ENCODE measurements at regions not wholly inside any gene's neighbourhood (a gene's known extent, or its start where the extent isn't known, plus 50 kb on each side); places are given as distances from the start of the nearest gene placed in this dataset.

DNA sequence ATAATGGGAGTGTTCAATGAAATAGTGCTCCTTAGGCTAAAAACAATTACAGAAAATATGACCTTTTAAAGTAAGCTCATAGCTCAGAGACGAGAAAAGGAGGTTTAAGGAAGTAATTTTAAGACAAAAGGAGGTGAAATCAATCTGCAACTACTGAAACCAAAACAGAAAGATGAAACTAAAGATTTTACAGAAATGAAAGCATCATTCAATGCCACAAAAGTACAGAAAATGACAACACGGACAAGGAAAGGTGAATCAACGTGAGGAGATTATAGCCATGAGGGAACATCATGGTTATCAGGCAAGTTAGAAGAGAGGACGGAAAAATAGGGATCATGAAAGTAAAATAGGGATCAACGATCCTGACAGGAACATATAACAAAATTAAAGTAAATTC lies 745.2 kb downstream of the PCDH17 start:
- TF ChIP-seq CTCF (IDR thresholded peaks at IDR 0.05) (no peak), GABPA (IDR thresholded peaks at IDR 0.05; ENCODE audit: low read depth) (no peak), REST (IDR thresholded peaks at IDR 0.05; ENCODE audit: low read depth, low read length) (no peak), FOXM1 (IDR thresholded peaks at IDR 0.05; ENCODE audit: low read depth) (no peak), GATA2 (CRISPR knock-in tag; IDR thresholded peaks at IDR 0.05) (no peak), USF1 (IDR thresholded peaks at IDR 0.05; ENCODE audit: borderline replicate concordance, low read depth) (no peak), MEF2A (IDR thresholded peaks at IDR 0.05; ENCODE audit: borderline replicate concordance, low read depth) (no peak), EP300 (IDR thresholded peaks at IDR 0.05; ENCODE audit: borderline replicate concordance in 1 of 2, low read depth in 1 of 2, low read length in 1 of 2) (no peak), MXI1 (IDR thresholded peaks at IDR 0.05; ENCODE audit: low read depth, low read length) (no peak), POLR2AphosphoS5 (IDR thresholded peaks at IDR 0.05; ENCODE audit: low read depth, low read length) (no peak), YY1 (IDR thresholded peaks at IDR 0.05; ENCODE audit: low read depth) (no peak), TCF12 (IDR thresholded peaks at IDR 0.05) (no peak), SIN3A (IDR thresholded peaks at IDR 0.05; ENCODE audit: borderline replicate concordance, low read depth, low read length) (no peak)
